K562 (cell line): ENCODE measurements at regions not wholly inside any gene's neighbourhood (a gene's known extent, or its start where the extent isn't known, plus 50 kb on each side); places are given as distances from the start of the nearest gene placed in this dataset.

Source experiments
- ATAC-seq: fragments of 200-7000 bp; cut with Tn5 transposase; 3 replicates; pipeline ENCODE4 v1.9.1; 2020; ENCODE audit warnings: moderate library complexity
- BruUV-seq: library from RNA; stranded (reverse); fragments of 400-500 nt; replicated peaks from 2 replicates; lab custom pipeline; 2021; lab: Mats Ljungman, UMichigan
- CTCF ChIA-PET: fragments of 300-600 bp; formaldehyde crosslinking; extraction: SDS; loops from one replicate; lab custom pipeline; 2021; ENCODE audit warnings: low intra/inter-chr PET ratio; lab: Yijun Ruan, JAX
- POLR2A ChIA-PET: fragments of 300-600, 350-650 bp; sonication (Branson Sonifier 250); formaldehyde crosslinking; extraction: SDS; loops from one replicate; lab custom pipeline; 2021; ENCODE audit warnings: antibody characterized with exemption, inconsistent platforms; lab: Yijun Ruan, JAX
- DNase-seq, 4 experiments: peaks; one replicate each; pipeline versions ENCODE4 v3.0.0 to v3.0.0-alpha.2; 2011 to 2018; ENCODE audit warnings: low spot score in 3 of 4, mixed read lengths in 3 of 4; ENCODE audit errors: extremely low read depth in 1 of 4
- FAIRE-seq: peaks from 2 replicates; lab custom pipeline; 2011; peaks lifted over from hg19 to GRCh38; lab: Jason Lieb, UNC
- H2AFZ ChIP-seq: 2 replicates; pipeline ENCODE4 v1.6.0; 2011; ENCODE audit warnings: low read depth, low read length, control low read depth, inconsistent platforms
- H3K27ac ChIP-seq: fragments of 200-600 bp; 3 replicates; pipeline ENCODE4 v1.8.0; 2011; ENCODE audit warnings: low read depth, mild to moderate bottlenecking, control low read depth, inconsistent platforms, low read length, moderate library complexity, mixed read lengths; ENCODE audit errors: extremely low read depth
- H3K27me3 ChIP-seq, 2 experiments: fragments of 300-600 bp in 1 of 2; 2 replicates in 1 of 2; 3 replicates in 1 of 2; pipeline versions ENCODE4 v1.6.0 to v1.8.0; 2011; ENCODE audit warnings: inconsistent platforms in 2 of 2, low read length in 2 of 2, mild to moderate bottlenecking in 1 of 2, mixed read lengths in 1 of 2, moderate library complexity in 1 of 2; ENCODE audit not compliant: control insufficient read depth in 2 of 2, insufficient read depth in 2 of 2
- H3K36me3 ChIP-seq: fragments of 300-600 bp; 3 replicates; pipeline ENCODE4 v1.8.0; 2011; ENCODE audit warnings: mild to moderate bottlenecking, low read length, inconsistent platforms; ENCODE audit not compliant: control insufficient read depth, insufficient read depth
- H3K4me1 ChIP-seq, 2 experiments: fragments of 200-600 bp in 1 of 2; replicated peaks in 1 of 2; 2 replicates in 1 of 2; 3 replicates in 1 of 2; pipeline versions ENCODE4 v1.5.1 to v1.8.0; 2011; ENCODE audit warnings: inconsistent platforms in 2 of 2, low read length in 2 of 2, mild to moderate bottlenecking in 1 of 2, mixed read lengths in 1 of 2, moderate library complexity in 1 of 2; ENCODE audit not compliant: control insufficient read depth in 2 of 2, insufficient read depth in 2 of 2
- H3K4me2 ChIP-seq: 2 replicates; pipeline ENCODE4 v1.6.1; 2011; ENCODE audit warnings: low read length, control low read depth, inconsistent platforms, mixed read lengths; ENCODE audit not compliant: insufficient read depth
- H3K4me3 ChIP-seq: fragments of 200-600 bp; sonication (generic), shearing (Covaris generic); 2 replicates; pipeline ENCODE4 v1.5.1; 2016; ENCODE audit warnings: control low read depth, inconsistent platforms
- H3K79me2 ChIP-seq: fragments of 200-600 bp; 3 replicates; pipeline ENCODE4 v1.8.0; 2011; ENCODE audit warnings: low read length, inconsistent platforms; ENCODE audit not compliant: control insufficient read depth, insufficient read depth
- H3K9ac ChIP-seq, 2 experiments: 2 replicates each; pipeline versions ENCODE4 v1.6.0 to v1.6.1; 2011; ENCODE audit warnings: low read depth in 2 of 2, low read length in 2 of 2, control low read depth in 1 of 2, inconsistent platforms in 1 of 2, mild to moderate bottlenecking in 1 of 2, mixed read lengths in 1 of 2; ENCODE audit not compliant: insufficient read depth in 1 of 2
- H3K9me1 ChIP-seq: one replicate; pipeline ENCODE4 v1.6.0; 2011; ENCODE audit warnings: inconsistent platforms, mild to moderate bottlenecking, low read length, moderate library complexity; ENCODE audit not compliant: control insufficient read depth, insufficient read depth
- H3K9me3 ChIP-seq: replicated peaks from 2 replicates; pipeline ENCODE4 v1.5.1; 2011; ENCODE audit warnings: low read depth, low read length, inconsistent platforms; ENCODE audit not compliant: control insufficient read depth, insufficient read depth
- H4K20me1 ChIP-seq: replicated peaks from 2 replicates; pipeline ENCODE4 v1.6.1; 2011; ENCODE audit warnings: low read length, inconsistent platforms, mixed read lengths; ENCODE audit not compliant: control insufficient read depth, insufficient read depth
- E2F8 ChIP-seq: fragments of 450-650 bp; IDR thresholded peaks from 2 replicates; pipeline ENCODE4 v1.7.1; 2018; ENCODE audit warnings: mild to moderate bottlenecking, low read depth; ENCODE audit not compliant: partially characterized antibody
- FOXK2 ChIP-seq, 2 experiments: fragments of 450-650 bp; IDR thresholded peaks in 1 of 2; conservative IDR thresholded peaks in 1 of 2; 2 replicates each; pipeline ENCODE4 v1.6.1; 2016; ENCODE audit warnings: low read depth in 2 of 2, mild to moderate bottlenecking in 1 of 2
- HMGN3 ChIP-seq: IDR thresholded peaks from 2 replicates; pipeline ENCODE4 v1.6.1; 2011; ENCODE audit warnings: borderline replicate concordance, low read depth, mild to moderate bottlenecking, mixed read lengths, low read length; ENCODE audit not compliant: insufficient read length; ENCODE audit errors: extremely low read depth
- KLF6 ChIP-seq: fragments of 250-450 bp; sonication (Bioruptor Pico); IDR thresholded peaks from 2 replicates; pipeline ENCODE4 v1.4.0; 2020; ENCODE audit warnings: mild to moderate bottlenecking, moderate library complexity, borderline replicate concordance
- MTA3 ChIP-seq: fragments of 450-650 bp; formaldehyde crosslinking; IDR thresholded peaks from 2 replicates; pipeline ENCODE4 v1.6.1; 2017; ENCODE audit warnings: mild to moderate bottlenecking, borderline replicate concordance
- NR2C2 ChIP-seq, 2 experiments: fragments of 200-800 bp in 1 of 2; sonication (Bioruptor generic) in 1 of 2; sonication (generic) in 1 of 2; formaldehyde crosslinking in 1 of 2; IDR thresholded peaks; 2 replicates each; pipeline versions ENCODE4 v1.6.1 to v1.8.0; 2016 to 2022; ENCODE audit warnings: mild to moderate bottlenecking in 1 of 2, missing compliant biosample characterization in 1 of 2, missing genetic modification characterization in 1 of 2, missing genetic modification reagents in 1 of 2
- SMAD2 ChIP-seq: fragments of 150-350 bp; IDR thresholded peaks from 2 replicates; pipeline ENCODE4 v1.6.1; 2014; ENCODE audit warnings: low read depth, mild to moderate bottlenecking, low read length
- WGBS: fragments of 100-300 bp; shearing (Covaris generic); methylation state at CpG from one replicate; pipeline ENCODE4 v1.1.6; 2016; ENCODE audit warnings: low coverage, mixed read lengths; ENCODE audit not compliant: insufficient coverage; ENCODE audit errors: missing lambda C conversion rate; 5-methylcytosine and 5-hydroxymethylcytosine counted together
- in situ Hi-C: fragments of 300-500 bp; cut with MboI; formaldehyde crosslinking; loops from 4 replicates; pipeline ENCODE4 v1.15.0; 2018; ENCODE audit warnings: inconsistent platforms, mixed read lengths
- intact Hi-C: fragments of 100-400 bp; cut with micrococcal nuclease; formaldehyde crosslinking; loops from 2 replicates; pipeline ENCODE4 v1.14.2; 2022
- TF ChIP-seq, protein P1 (sequence below), 2 experiments: IDR thresholded peaks; 2 replicates each; pipeline ENCODE4 v1.6.1; 2011; ENCODE audit warnings: borderline replicate concordance in 1 of 2, control low read depth in 1 of 2, low read depth in 1 of 2, low read length in 1 of 2, mild to moderate bottlenecking in 1 of 2, mixed read lengths in 1 of 2, moderate library complexity in 1 of 2; ENCODE audit not compliant: insufficient read depth in 1 of 2, insufficient read length in 1 of 2, poor library complexity in 1 of 2, severe bottlenecking in 1 of 2; ENCODE audit errors: extremely low read depth in 1 of 2
- TF ChIP-seq, protein P2 (sequence below): fragments of 250-450 bp; sonication (Bioruptor Pico); IDR thresholded peaks from 2 replicates; pipeline ENCODE4 v1.4.0; 2020

DNA sequence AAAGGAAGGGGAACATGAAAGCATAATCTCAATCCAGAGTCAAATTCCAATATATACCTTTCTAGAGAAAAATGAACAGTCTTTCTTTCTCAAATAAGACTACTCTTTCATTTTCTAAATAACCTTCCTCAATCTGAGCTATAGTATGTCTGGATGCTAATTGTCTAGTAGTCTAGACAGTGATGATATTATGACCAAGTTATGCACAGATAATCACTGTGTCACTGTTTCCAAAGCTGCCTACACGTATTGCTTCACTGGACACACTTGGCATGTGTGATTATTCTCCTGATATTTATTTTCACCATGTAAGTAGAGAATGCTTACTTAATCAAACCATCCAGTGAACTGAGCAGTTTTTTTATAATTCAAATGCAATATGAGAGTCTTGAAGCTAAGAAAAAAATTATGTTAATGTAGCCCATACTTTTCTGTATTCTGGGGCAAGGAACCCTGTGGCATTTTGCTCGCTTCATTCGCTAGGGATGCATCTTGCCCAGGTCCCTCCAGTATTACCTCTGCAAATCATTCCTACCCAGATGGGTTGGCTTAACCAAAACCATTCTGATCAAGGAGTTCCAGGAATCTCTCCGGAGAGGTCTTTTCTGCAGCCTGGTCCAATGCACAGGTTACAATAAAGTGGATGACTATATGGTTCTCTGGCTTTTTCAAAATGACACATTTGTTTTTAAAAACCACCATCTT, 303.1 kb upstream of the RUNX1 start:
- no peak overlapping the region for H3K27ac ChIP-seq
- no peak for DNase-seq
- H3K36me3 ChIP-seq, result no peaks in the 10 kb centered on the region
- 28% methylated on average over 4 of the region's 4 CpGs for WGBS
- ATAC-seq, result no peak
- FAIRE-seq, result no peak
- TF ChIP-seq E2F8 (no peak), HMGN3 (no peak), SMAD2 (no peak), FOXK2 (conservative IDR thresholded peaks at IDR 0.05 in 1 of 2, IDR thresholded peaks at IDR 0.05 in 1 of 2; ENCODE audit: low read depth in 2 of 2) (no peak), MTA3 (no peak), KLF6 (CRISPR knock-in tag) (no peak), NR2C2 (CRISPR knock-in tag; IDR thresholded peaks at IDR 0.05) (no peak), NR2C2 (tag; IDR thresholded peaks at IDR 0.05) (no peak)
- TF ChIP-seq, protein P1, sequence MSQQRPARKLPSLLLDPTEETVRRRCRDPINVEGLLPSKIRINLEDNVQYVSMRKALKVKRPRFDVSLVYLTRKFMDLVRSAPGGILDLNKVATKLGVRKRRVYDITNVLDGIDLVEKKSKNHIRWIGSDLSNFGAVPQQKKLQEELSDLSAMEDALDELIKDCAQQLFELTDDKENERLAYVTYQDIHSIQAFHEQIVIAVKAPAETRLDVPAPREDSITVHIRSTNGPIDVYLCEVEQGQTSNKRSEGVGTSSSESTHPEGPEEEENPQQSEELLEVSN (IDR thresholded peaks at IDR 0.05; ENCODE audit: borderline replicate concordance in 1 of 2, extremely low read depth in 1 of 2, insufficient read depth in 1 of 2, insufficient read length in 1 of 2, low read depth in 1 of 2, low read length in 1 of 2, poor library complexity in 1 of 2, severe bottlenecking in 1 of 2), result no peak
- TF ChIP-seq, protein P2, sequence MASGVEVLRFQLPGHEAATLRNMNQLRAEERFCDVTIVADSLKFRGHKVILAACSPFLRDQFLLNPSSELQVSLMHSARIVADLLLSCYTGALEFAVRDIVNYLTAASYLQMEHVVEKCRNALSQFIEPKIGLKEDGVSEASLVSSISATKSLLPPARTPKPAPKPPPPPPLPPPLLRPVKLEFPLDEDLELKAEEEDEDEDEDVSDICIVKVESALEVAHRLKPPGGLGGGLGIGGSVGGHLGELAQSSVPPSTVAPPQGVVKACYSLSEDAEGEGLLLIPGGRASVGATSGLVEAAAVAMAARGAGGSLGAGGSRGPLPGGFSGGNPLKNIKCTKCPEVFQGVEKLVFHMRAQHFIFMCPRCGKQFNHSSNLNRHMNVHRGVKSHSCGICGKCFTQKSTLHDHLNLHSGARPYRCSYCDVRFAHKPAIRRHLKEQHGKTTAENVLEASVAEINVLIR (CRISPR knock-in tag), result no peak
- no peaks in the 10 kb centered on the region for H4K20me1 ChIP-seq
- no peaks in the 10 kb centered on the region for H3K9me3 ChIP-seq
- no peak overlapping the region for H3K9ac ChIP-seq
- intact Hi-C loops (no loop called here), in situ Hi-C loops (no loop called here)
- no peaks in the 10 kb centered on the region for H3K9me1 ChIP-seq
- H3K4me3 ChIP-seq, result no peak overlapping the region
- CTCF ChIA-PET, result no interaction called here
- H3K79me2 ChIP-seq, result no peaks in the 10 kb centered on the region
- no peak overlapping the region for H2AFZ ChIP-seq
- POLR2A ChIA-PET, result no interaction called here
- H3K4me1 ChIP-seq, result peaks cover 0 to 7% of the 10 kb centered on the region in 2 experiments; a peak in 1 of 5 replicates
- H3K27me3 ChIP-seq, result no peaks in the 10 kb centered on the region; a peak in 1 of 5 replicates
- BruUV-seq, result no TSS peak
- no peak overlapping the region for H3K4me2 ChIP-seq
